Heart left ventricle (tissue), 16 donors: ENCODE measurements at regions not wholly inside any gene's neighbourhood (a gene's known extent, or its start where the extent isn't known, plus 50 kb on each side); places are given as distances from the start of the nearest gene placed in this dataset.

Experiments
- ATAC-seq, 4 donors: fragments of 200-7000 bp; cut with Tn5 transposase; one replicate each; pipeline ENCODE4 v1.9.1; 2020 to 2022; ENCODE audit warnings: moderate library complexity in 4 of 4, mild to moderate bottlenecking in 3 of 4, moderate number of reproducible peaks in 1 of 4
- DNase-seq, 5 donors: peaks; one replicate each; pipeline ENCODE4 v3.0.0-alpha.2; 2020
- H3K27ac ChIP-seq, 12 donors: fragments of 200-600 bp; sonication (generic) in 4 of 12; one replicate each; pipeline versions ENCODE4 v1.5.0 to v1.8.0; 2016 to 2022; ENCODE audit warnings: mild to moderate bottlenecking in 2 of 12
- H3K27me3 ChIP-seq, 9 donors: fragments of 200-600 bp; sonication (generic) in 2 of 9; one replicate each; pipeline versions ENCODE4 v1.5.1 to v1.8.0; 2016 to 2022; ENCODE audit warnings: mild to moderate bottlenecking in 3 of 9
- H3K36me3 ChIP-seq, 9 donors: fragments of 200-600 bp; sonication (generic) in 2 of 9; one replicate each; pipeline versions ENCODE4 v1.5.0 to v1.8.0; 2018 to 2022; ENCODE audit warnings: mild to moderate bottlenecking in 2 of 9
- H3K4me1 ChIP-seq, 12 donors: fragments of 200-600 bp; sonication (generic) in 4 of 12; one replicate each; pipeline versions ENCODE4 v1.5.0 to v1.8.0; 2016 to 2022; ENCODE audit warnings: mild to moderate bottlenecking in 3 of 12
- H3K4me3 ChIP-seq, 12 donors: fragments of 200-600 bp; sonication (generic) in 4 of 12; one replicate each; pipeline versions ENCODE4 v1.5.0 to v1.8.0; 2017 to 2022; ENCODE audit warnings: mild to moderate bottlenecking in 9 of 12, moderate library complexity in 4 of 12
- H3K9me3 ChIP-seq, 12 donors: fragments of 200-600 bp; sonication (generic) in 4 of 12; one replicate each; pipeline versions ENCODE4 v1.5.0 to v1.8.0; 2016 to 2022; ENCODE audit warnings: mild to moderate bottlenecking in 1 of 12
- CTCF ChIP-seq, 12 donors: fragments of 200-600 bp; sonication (generic) in 4 of 12; IDR thresholded peaks; one replicate each; pipeline versions ENCODE4 v1.5.0 to v1.8.0; 2018 to 2022; ENCODE audit warnings: antibody characterized with exemption in 12 of 12, mild to moderate bottlenecking in 5 of 12
- POLR2A ChIP-seq, 2 donors: fragments of 450-650 bp; IDR thresholded peaks; one replicate each; pipeline ENCODE4 v1.6.1; 2017; ENCODE audit warnings: antibody characterized with exemption in 2 of 2, mild to moderate bottlenecking in 2 of 2, moderate library complexity in 2 of 2
- WGBS, 4 donors: extraction: QIAGEN DNeasy Blood & Tissue Kit in 2 of 4; methylation state at CpG; one replicate each; pipeline versions ENCODE4 v1.1.5 to v1.1.7; 2013 to 2018; 5-methylcytosine and 5-hydroxymethylcytosine counted together
- intact Hi-C, 10 donors: fragments of 100-400 bp; cut with DNase I; formaldehyde crosslinking; loops; one replicate each; pipeline versions ENCODE4 v1.11.1 to v1.14.2; 2022
- donor health status: ischemic (EF 13 %, LVEDD 7.1; RV severe dilation, severe dysfunction).
- donor health status: healthy with polysubstance abuse.
- donor health status: DM: no; HTN: yes; CAD: no.
- donor health status: DM: no; HTN: no; CAD: no.
- donor health status: ischemic (EF 25% LVEDD 6.9; RV normal size, moderate dysfunction).
- donor health status: ischemic (EF 25% LVEDD 5.7; RV mildly dilated, moderate dysfunction).
- donor health status: healthy.
- donor health status: DM: yes; HTN: yes; CAD: no.
- donor health status: ischemic (EF 35%, LVEDD 5.7; RV mildly dilated, moderate dysfunction).
- donor health status: nonischemic (EF 11% LVEDD 7.7; RV severe dilation, severe dysfunction).
- donor health status: DM: yes; HTN: yes; CAD: no.
- donor health status: PGD.
- donor health status: ischemic (EF 29% LVEDD 5.4; RV normal size, mild dysfunction).
- donor health status: nonischemic (EF 23%, LVEDD 6.1; RV moderate dilation, normal function).

- DNase-seq (no peak), ATAC-seq (no peak)
- intact Hi-C loops = no loop called here
- H3K27me3 ChIP-seq = no peaks in the 10 kb centered on the region
- H3K4me1 ChIP-seq = no peaks in the 10 kb centered on the region
- H3K36me3 ChIP-seq = no peaks in the 10 kb centered on the region
- TF ChIP-seq POLR2A (IDR thresholded peaks at IDR 0.05) (no peak), CTCF (IDR thresholded peaks at IDR 0.05) (no peak)
- H3K9me3 ChIP-seq = no peaks in the 10 kb centered on the region
- no peak overlapping the region for H3K27ac ChIP-seq
- no peak overlapping the region for H3K4me3 ChIP-seq
- 52 to 71% (median 65%) methylated on average over 1 of the region's 1 CpG for WGBS, 4 donors
Observed at GRCh38 chr4:149144060-149144459, 671.6 kb downstream of the IQCM start.

GRCh38 chr4:149141391-149141790, 674.3 kb downstream of the IQCM start:
- H3K4me3 ChIP-seq = no peak overlapping the region
- intact Hi-C loops = no loop called here
- H3K9me3 ChIP-seq = no peaks in the 10 kb centered on the region
- H3K4me1 ChIP-seq = no peaks in the 10 kb centered on the region
- ATAC-seq = no peak
- H3K36me3 ChIP-seq = no peaks in the 10 kb centered on the region
- 72 to 80% (median 75%) methylated on average over 2 of the region's 2 CpGs for WGBS, 4 donors
- TF ChIP-seq CTCF (IDR thresholded peaks at IDR 0.05) (no peak), POLR2A (IDR thresholded peaks at IDR 0.05) (no peak)
- H3K27me3 ChIP-seq = no peaks in the 10 kb centered on the region
- no peak overlapping the region for H3K27ac ChIP-seq
- DNase-seq = no peak

- ATAC-seq = no peak
- H3K4me3 ChIP-seq = no peak overlapping the region
- no peaks in the 10 kb centered on the region for H3K9me3 ChIP-seq
- no peaks in the 10 kb centered on the region for H3K4me1 ChIP-seq
- no peak overlapping the region for H3K27ac ChIP-seq
- WGBS, 4 donors = 61 to 75% (median 64%) methylated on average over 2 of the region's 2 CpGs
- no peak for DNase-seq
- intact Hi-C loops = no loop called here
- TF ChIP-seq CTCF (IDR thresholded peaks at IDR 0.05) (no peak), POLR2A (IDR thresholded peaks at IDR 0.05) (no peak)
- no peaks in the 10 kb centered on the region for H3K36me3 ChIP-seq
- H3K27me3 ChIP-seq = no peaks in the 10 kb centered on the region
Observed at GRCh38 chr4:149140841-149141240, 674.8 kb downstream of the IQCM start.

- DNase-seq (no peak), ATAC-seq (no peak)
- Histone ChIP-seq H3K9me3 (peaks cover 0 to 20% (median 6%) of the 10 kb centered on the region in 12 donors), H3K36me3 (no peaks in the 10 kb centered on the region), H3K27ac (no peak overlapping the region), H3K4me1 (no peaks in the 10 kb centered on the region), H3K27me3 (no peaks in the 10 kb centered on the region), H3K4me3 (no peak overlapping the region)
- no peak for TF ChIP-seq CTCF (IDR thresholded peaks at IDR 0.05)
- no peak for TF ChIP-seq POLR2A (IDR thresholded peaks at IDR 0.05)
- intact Hi-C loops = no loop called here
- WGBS, 4 donors = 65 to 84% (median 74%) methylated on average over 3 of the region's 3 CpGs
Observed at GRCh38 chr4:149136951-149137620, 678.6 kb downstream of the IQCM start.
